MCF 10A (cell line): ENCODE measurements at regions not wholly inside any gene's neighbourhood (a gene's known extent, or its start where the extent isn't known, plus 50 kb on each side); places are given as distances from the start of the nearest gene placed in this dataset.

Experiments
- BruUV-seq: library from RNA; stranded (reverse); fragments of 400-500 nt; replicated peaks from 2 replicates; lab custom pipeline; 2021; lab: Mats Ljungman, UMichigan
- CTCF ChIA-PET: fragments of 300-600 bp; sonication (Branson Sonifier 250); formaldehyde crosslinking; extraction: SDS; loops from one replicate; lab custom pipeline; 2021; ENCODE audit warnings: antibody characterized with exemption, inconsistent platforms; lab: Yijun Ruan, JAX
- POLR2A ChIA-PET: fragments of 300-600, 350-650 bp; sonication (Branson Sonifier 250); formaldehyde crosslinking; extraction: SDS; loops from one replicate; lab custom pipeline; 2020; ENCODE audit warnings: antibody characterized with exemption, inconsistent platforms; lab: Yijun Ruan, JAX
- DNase-seq: peaks from one replicate; pipeline ENCODE4 v3.0.0-alpha.2; 2018; ENCODE audit not compliant: unreplicated experiment
- H3K27ac Mint-ChIP-seq: one replicate; pipeline ENCODE4 v1.8.0; 2022; ENCODE audit warnings: mild to moderate bottlenecking, low read depth, mixed read lengths; ENCODE audit not compliant: unreplicated experiment
- H3K27me3 Mint-ChIP-seq: one replicate; pipeline ENCODE4 v1.8.0; 2022; ENCODE audit warnings: mixed read lengths; ENCODE audit not compliant: insufficient read depth, unreplicated experiment
- H3K36me3 Mint-ChIP-seq: one replicate; pipeline ENCODE4 v1.8.0; 2022; ENCODE audit warnings: mild to moderate bottlenecking, moderate library complexity, mixed read lengths; ENCODE audit not compliant: insufficient read depth, unreplicated experiment
- H3K4me1 Mint-ChIP-seq: one replicate; pipeline ENCODE4 v1.8.0; 2022; ENCODE audit warnings: mixed read lengths; ENCODE audit not compliant: insufficient read depth, unreplicated experiment
- H3K4me3 Mint-ChIP-seq: one replicate; pipeline ENCODE4 v1.8.0; 2022; ENCODE audit warnings: mild to moderate bottlenecking, moderate library complexity, mixed read lengths; ENCODE audit not compliant: unreplicated experiment
- H3K9me3 Mint-ChIP-seq: one replicate; pipeline ENCODE4 v1.8.0; 2022; ENCODE audit warnings: mixed read lengths; ENCODE audit not compliant: unreplicated experiment
- intact Hi-C: fragments of 100-400 bp; cut with micrococcal nuclease; formaldehyde crosslinking; loops from 2 replicates; pipeline ENCODE4 v1.14.1; 2022
- TF ChIP-seq, protein P1 (sequence below): fragments of 200-600 bp; IDR thresholded peaks from one replicate; pipeline ENCODE4 v1.8.0; 2022; ENCODE audit warnings: antibody characterized with exemption, mild to moderate bottlenecking; ENCODE audit not compliant: unreplicated experiment

DNA sequence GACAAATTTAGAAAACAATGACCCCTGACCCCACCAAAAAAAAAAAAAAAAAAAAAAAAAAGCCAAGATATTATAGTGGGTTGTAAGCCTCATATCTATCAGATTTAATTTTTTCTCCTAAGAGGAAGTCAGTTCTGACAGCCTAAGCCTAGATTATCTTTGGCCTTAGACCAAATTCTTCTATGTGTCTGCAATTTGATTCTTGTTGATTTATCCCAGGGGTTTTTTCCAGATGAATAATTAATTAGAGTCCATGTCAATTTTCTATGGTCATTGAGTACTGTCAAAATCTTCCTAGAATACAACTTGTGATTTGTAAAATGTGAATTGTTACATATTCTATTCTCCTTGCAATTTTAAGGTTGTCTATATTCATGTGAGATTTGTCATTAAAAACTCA lies 151.6 kb upstream of the CACNA2D1 start:
- TF ChIP-seq, protein P1, sequence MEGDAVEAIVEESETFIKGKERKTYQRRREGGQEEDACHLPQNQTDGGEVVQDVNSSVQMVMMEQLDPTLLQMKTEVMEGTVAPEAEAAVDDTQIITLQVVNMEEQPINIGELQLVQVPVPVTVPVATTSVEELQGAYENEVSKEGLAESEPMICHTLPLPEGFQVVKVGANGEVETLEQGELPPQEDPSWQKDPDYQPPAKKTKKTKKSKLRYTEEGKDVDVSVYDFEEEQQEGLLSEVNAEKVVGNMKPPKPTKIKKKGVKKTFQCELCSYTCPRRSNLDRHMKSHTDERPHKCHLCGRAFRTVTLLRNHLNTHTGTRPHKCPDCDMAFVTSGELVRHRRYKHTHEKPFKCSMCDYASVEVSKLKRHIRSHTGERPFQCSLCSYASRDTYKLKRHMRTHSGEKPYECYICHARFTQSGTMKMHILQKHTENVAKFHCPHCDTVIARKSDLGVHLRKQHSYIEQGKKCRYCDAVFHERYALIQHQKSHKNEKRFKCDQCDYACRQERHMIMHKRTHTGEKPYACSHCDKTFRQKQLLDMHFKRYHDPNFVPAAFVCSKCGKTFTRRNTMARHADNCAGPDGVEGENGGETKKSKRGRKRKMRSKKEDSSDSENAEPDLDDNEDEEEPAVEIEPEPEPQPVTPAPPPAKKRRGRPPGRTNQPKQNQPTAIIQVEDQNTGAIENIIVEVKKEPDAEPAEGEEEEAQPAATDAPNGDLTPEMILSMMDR: no peak
- Mint-ChIP-seq H3K4me1 (no peaks in the 10 kb centered on the region), H3K9me3 (no peaks in the 10 kb centered on the region), H3K36me3 (no peaks in the 10 kb centered on the region), H3K27ac (no peak overlapping the region), H3K4me3 (no peak overlapping the region), H3K27me3 (peaks cover 63% of the 10 kb centered on the region)
- no peak for DNase-seq
- no TSS peak for BruUV-seq
- ChIA-PET POLR2A (interaction anchor here (0.7 kb wide), 1 partner anchor 19 kb away, joined by 3 read pairs; no protein-coding TSS in a partner anchor), CTCF (interaction anchor here (0.6 to 1.1 kb wide), 3 partner anchors 10 to 103 kb away, joined by 3 to 6 read pairs (median 3); no protein-coding TSS in a partner anchor)
- intact Hi-C loops: no loop called here

DNA sequence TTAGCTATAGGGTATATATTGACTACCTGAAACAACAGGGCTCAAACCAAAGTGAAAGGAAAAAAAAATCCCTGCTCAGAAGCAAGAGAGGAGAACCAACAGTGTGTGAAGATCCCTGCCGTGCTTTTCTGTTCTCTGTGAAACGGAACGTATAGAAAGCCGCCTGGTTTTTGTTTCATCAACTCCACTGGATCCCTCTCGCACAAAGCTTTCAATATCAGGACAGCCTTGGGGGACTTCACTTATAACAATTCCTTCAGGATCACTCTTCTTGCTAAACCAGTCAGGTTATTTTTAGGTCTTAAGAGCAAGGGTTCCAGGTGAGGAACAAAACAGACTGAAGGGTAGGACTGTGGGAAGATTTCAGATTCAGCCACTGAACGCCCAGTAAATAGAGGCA lies 151.1 kb upstream of the CACNA2D1 start:
- no peak for DNase-seq
- no peaks in the 10 kb centered on the region for H3K4me1 Mint-ChIP-seq
- no peaks in the 10 kb centered on the region for H3K36me3 Mint-ChIP-seq
- TF ChIP-seq, protein P1: no peak
- CTCF ChIA-PET: interaction anchor here (0.5 to 1.1 kb wide), 5 partner anchors 11 to 636 kb away, joined by 3 to 6 read pairs (median 3); no protein-coding TSS in a partner anchor
- no peak overlapping the region for H3K27ac Mint-ChIP-seq
- H3K27me3 Mint-ChIP-seq: peaks cover 68% of the 10 kb centered on the region
- H3K9me3 Mint-ChIP-seq: no peaks in the 10 kb centered on the region
- BruUV-seq: no TSS peak
- POLR2A ChIA-PET: interaction anchor here (0.7 kb wide), 1 partner anchor 18 kb away, joined by 3 read pairs; no protein-coding TSS in a partner anchor
- intact Hi-C loops: no loop called here
- H3K4me3 Mint-ChIP-seq: no peak overlapping the region

DNA sequence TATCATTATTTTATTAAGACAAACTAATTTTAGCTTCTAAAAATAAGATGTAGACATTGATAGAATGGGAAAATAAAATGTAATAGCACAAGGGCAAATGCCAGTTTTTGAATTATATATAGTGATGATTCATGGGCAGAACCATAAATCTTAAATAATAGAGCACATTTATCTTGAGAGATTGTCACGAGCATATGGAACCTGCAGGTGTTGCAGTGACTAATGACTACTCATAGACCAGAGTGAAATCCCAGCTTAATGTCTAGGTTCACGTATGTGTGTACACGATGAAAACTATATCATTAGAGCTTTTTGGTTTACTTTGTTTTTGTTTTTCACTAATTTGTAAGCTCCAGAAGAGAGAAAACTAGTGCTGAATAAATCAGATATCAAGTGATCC lies 150.2 kb upstream of the CACNA2D1 start:
- no peaks in the 10 kb centered on the region for H3K4me1 Mint-ChIP-seq
- H3K9me3 Mint-ChIP-seq: no peaks in the 10 kb centered on the region
- ChIA-PET CTCF (interaction anchor here (0.6 to 1.1 kb wide), 4 partner anchors 12 to 444 kb away, joined by 3 read pairs; no protein-coding TSS in a partner anchor), POLR2A (no interaction called here)
- peaks cover 76% of the 10 kb centered on the region for H3K27me3 Mint-ChIP-seq
- H3K4me3 Mint-ChIP-seq: no peak overlapping the region
- H3K27ac Mint-ChIP-seq: no peak overlapping the region
- H3K36me3 Mint-ChIP-seq: no peaks in the 10 kb centered on the region
- TF ChIP-seq, protein P1: no peak
- DNase-seq: no peak
- intact Hi-C loops: no loop called here
- BruUV-seq: no TSS peak

DNA sequence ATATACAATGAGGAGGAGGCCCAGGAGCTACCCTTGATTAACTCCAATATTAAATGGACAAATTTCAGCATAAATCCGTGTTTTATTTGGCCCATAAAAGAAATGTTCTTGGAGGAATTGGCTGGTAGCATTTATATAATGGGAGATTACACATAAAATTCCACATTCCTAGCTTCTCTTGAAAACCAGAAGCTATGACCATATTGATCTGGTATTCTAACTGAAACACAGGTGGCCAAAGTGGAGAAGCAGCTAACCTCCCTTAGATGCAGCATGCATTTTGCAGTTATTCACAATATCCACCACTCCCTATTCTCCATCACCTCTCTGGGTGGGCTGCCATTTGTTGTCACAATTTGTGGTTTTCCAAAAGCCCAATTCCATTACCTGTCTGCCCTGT lies 148.8 kb upstream of the CACNA2D1 start:
- ChIA-PET POLR2A (no interaction called here), CTCF (no interaction called here)
- BruUV-seq: no TSS peak
- H3K9me3 Mint-ChIP-seq: no peaks in the 10 kb centered on the region
- H3K4me1 Mint-ChIP-seq: no peaks in the 10 kb centered on the region
- H3K27ac Mint-ChIP-seq: no peak overlapping the region
- H3K4me3 Mint-ChIP-seq: no peak overlapping the region
- TF ChIP-seq, protein P1: no peak
- intact Hi-C loops: no loop called here
- DNase-seq: no peak
- peaks cover 63% of the 10 kb centered on the region for H3K27me3 Mint-ChIP-seq
- no peaks in the 10 kb centered on the region for H3K36me3 Mint-ChIP-seq
